GM18508 (cell line): ENCODE measurements at regions not wholly inside any gene's neighbourhood (a gene's known extent, or its start where the extent isn't known, plus 50 kb on each side); places are given as distances from the start of the nearest gene placed in this dataset.

Source experiments
- ATAC-seq: cut with Tn5 transposase; IDR thresholded peaks from one replicate; pipeline ENCODE4 v1.9.1; 2021; ENCODE audit warnings: moderate number of reproducible peaks; ENCODE audit not compliant: insufficient read depth, unreplicated experiment

DNA sequence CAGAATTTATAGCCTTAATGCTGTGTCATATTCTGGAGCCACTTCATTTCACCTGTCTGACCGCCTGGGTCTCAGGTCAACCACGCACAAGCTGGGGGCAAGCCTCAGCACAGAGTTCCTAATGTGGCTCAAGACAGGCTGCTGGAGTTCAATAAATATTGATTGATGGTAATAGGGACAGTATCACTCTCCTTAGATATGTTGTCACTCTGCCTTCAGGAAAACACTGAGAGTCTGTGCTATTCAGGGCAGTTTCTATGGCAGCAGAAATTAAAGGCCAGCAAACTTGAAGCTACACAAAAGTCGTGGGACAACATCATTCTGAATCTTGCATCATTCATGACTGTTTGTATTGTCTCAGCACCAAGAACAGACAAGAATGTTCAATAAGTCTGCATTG lies 696.1 kb downstream of the METTL4 start:
- ATAC-seq: no peak

DNA sequence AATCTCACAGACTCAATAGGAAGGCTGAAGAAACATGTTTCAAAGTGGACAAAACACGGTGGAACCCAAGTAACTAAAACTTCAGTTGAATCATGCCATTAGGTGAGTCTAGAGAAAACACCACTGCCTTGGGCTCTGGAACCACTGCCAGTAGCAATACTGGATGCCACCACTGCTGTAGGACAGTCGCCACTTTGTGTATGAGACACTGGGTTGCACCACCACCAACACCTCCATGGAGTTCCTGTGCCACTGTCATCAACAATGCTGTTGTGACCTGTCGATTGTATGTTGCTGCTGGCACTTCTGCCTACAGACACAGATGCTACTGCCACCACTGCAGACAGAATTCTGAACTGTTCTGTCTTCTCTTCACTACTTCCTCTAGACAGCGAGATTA lies 686.7 kb downstream of the METTL4 start:
- no peak for ATAC-seq

DNA sequence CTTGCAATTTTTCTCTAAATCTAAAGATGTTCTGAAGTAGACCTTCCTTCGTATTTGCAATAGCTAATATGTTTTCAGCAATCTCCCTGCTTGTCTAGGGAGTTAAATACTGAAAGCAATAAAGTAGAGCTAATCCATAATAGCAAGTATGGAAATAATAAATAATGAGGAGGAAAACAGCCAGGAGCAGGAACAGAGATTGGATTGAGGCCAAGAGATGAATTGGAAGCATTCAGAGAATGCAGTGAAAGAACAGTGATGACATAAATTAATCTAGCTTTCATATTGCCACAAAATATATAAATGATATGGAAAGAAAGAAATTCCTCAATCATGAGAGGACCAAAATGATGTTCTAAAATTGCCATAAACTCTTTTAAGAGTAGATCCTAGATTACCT lies 679.7 kb downstream of the METTL4 start:
- no peak for ATAC-seq

DNA sequence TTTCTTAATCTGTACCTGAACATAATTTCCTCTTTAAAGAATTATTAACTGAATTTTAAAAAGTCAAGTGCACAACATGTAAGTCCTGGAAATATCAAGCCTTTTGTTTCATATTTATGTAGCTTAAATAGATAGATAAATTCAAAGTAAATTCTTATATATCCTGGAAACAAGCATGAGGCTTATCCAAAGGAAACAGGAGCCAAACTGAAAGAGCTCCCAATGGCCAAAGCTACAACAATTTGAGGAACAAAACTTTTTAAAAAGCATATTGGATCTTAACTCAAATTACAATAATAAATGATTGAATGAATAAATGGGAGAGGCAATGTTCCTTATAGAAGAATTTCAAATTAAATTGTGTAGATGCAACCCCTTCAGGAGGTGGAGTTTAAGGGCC lies 679.1 kb downstream of the METTL4 start:
- no peak for ATAC-seq

DNA sequence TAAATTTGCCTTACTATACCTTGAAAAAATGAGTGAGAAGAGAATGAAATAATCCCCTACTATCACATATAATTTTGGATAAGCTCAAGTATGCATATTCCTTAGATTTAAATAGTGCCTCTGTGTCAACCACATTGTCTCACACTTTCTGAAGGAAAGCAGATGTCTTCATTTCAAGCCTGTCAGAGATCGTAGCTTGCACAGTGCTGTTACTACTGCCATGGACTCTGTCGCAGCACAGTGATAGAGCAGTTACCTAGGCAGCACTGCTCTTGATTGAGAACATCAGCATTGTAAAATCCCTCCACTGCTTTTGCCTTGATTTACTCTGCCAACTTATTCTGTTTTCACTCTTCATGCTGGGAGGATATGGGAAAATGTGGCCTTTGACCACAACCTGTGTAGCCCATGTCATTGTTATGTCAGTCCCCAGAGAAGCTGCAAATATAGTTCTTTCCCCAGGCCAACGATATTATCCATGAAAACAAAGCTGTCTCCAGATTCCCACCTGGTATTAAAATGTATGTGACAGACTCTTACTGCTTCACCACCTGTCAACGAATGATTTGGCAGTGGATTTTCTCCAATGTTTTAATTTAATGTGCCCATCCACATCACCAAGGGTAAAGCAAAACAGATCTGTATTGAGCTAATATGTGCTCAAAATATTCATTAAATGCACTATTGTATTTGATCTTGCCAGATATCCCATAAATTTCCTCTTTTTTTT lies 675.7 kb downstream of the METTL4 start:
- ATAC-seq: no peak

DNA sequence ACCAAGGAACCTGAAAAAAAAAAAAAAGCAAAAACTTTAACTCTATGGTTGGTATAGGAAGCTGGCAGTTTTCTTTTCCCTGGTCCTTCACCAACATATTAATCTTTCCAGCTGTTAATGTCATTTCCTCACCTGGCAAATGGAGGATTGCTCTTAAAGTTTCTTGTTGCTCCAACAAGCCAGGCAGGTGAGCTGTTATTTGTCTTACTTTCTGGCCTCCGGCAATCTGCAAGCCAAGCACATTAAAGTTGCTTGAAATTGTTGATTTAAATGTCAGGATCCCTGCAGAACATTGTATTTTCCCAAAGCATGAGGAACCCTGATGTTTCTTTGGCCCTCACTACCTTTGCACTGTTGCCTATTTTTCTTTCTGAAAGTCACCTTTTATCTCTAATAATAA lies 664.9 kb downstream of the METTL4 start:
- no peak for ATAC-seq

DNA sequence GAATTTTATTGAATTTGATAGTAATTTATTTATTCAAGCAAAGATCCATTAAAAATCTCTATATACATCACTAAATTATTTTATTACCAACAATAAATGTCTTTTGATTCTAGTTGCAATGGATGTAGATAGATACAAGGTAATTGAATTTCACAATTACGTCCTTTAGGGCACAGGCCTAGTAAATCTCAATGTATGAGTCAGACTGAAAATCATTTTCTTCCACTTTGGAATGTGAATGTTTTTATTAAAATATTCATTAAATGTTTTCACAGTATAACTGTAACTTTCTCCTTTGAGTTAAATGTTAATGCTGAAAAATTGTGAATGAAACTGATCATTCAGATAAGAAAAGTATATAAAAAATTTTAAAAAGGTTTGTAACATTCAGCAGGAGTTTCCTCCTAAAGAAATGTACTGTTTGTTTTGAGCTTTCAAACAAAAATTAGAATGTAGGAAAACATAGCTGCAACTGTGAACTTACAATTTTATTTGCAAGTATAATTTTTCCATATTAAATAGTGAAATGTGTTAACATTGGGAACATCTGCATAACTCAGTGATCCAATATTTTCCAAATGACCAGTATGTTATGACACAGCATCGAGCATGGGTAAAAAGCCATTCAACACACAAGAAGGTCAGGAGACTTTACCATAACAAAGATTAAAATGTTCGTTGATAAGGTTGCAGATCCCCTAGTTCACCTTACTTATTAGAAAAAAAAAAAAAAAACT lies 663.7 kb downstream of the METTL4 start:
- ATAC-seq: no peak

DNA sequence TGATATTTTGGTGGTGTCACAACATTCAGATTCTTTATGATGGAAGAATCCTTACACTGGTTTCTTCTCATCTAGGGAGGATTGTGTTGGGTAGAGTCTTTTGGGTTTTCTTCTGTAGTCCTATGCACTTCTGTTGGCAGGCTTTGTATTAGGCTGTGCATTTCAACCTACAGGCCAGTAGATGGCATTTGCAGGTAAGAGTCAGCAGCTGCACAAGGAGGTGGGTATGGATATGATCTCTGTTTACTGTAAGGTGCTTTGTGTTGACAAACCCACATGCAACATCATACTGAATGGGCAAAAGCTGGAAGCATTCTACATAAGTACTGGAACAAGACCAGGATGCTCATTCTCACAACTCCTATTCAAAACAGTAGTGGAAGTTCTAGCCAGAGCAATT lies 656.8 kb downstream of the METTL4 start:
- peak; percentile 78 for ATAC-seq

DNA sequence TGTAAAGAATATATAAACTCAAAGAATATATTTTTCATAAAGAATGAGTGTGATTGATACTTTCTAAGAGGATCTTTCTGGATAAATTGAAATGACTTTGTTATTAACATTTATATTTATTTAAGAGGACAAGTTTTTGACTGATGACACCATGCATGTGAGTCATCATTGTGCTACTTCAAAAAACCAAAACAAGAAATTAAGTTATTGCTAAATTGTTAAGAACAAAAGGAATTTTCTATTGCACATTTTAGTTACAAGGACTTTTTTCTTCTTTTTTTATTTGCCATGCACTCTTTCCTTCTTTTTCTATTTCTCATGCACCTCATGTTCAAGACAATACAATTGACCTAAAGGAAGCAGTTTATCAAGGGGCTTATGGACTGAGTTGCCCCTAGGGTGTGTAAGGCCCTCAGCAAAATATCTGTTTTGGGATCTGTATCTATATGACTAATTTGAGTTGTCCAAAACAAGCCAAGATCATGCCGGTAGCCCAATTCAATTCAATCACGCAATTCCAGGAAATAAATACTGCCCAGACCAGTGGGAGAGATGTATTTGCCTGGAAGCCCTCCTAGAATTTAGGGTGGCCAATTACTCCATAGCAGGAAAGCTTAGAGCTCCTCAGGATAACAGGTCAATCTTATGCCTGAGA lies 654.3 kb downstream of the METTL4 start:
- ATAC-seq: no peak

DNA sequence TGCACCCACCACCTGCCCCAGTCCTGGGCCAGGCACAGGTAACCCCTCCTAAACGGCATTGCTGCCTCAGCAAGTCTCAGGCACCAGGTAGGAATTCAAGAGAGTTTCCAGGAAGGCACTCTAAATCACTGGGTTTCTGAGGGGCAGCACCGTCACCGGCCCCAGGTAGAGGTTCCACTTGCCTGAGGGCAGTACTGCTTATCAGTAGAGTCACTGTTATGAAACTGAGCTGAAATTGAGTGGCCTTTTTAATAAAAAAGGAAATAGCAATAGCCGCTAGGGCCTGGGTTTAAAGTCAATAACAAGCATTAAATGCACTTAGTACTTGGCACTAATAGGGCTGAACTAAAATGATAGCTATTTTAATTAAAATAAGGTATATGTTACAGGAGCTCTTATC lies 653.7 kb downstream of the METTL4 start:
- no peak for ATAC-seq

DNA sequence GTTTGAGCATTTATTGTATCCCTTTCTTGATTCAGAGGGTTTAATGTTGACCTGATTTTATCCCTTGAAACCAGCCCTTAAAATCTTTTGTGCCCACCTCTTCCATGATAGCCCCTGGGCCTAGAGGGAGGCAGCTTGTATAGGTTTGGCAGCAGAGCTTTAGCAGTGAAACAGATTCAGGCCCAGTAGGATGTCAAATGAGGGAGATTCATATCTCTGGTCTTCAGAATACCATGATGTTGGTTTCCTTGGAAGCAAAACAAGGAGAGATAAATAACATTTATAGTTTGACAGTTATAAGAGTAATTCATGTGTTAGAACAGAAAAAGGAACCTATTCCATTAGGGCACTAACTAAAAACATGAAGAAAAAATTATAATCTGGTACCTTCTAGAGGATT lies 649.2 kb downstream of the METTL4 start:
- no peak for ATAC-seq

DNA sequence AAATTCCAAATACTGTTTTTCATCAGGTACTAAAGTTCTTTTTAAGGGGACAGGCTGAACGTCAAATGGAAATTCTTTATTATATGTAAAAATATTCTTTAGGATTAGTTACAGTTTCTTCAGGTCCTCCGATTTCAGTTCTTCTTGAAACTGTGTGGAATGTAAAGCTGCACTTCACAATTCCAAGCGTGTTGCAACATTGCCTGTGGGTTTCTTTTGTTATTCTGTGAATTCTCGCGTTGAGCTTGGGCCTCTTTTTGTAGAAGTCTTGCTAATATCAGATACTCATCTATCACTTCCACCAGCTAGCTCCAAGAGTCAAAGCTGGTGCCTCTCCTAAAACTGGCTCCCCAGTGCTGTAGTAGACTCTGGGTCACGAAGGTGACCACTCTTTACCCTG lies 642.6 kb downstream of the METTL4 start:
- no peak for ATAC-seq

DNA sequence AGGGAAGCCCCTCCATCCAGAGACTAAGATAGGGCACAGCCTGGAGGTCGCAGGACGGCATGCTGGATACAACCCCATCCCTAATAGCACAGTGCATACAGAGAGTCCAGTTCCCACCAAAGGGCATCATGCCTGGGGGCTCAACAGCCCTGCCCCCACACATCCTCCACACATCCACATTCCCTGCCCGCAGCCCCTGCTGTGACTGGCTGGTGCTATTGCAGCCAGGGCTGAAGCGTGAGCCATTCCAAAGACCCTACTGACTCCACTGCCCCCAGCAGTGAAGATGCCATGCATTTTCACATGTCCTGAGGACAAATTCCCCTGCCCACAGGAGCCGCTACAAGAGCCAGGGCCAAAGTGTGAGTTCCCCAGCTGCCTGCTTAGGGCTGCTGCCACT lies 641.6 kb downstream of the METTL4 start:
- no peak for ATAC-seq

DNA sequence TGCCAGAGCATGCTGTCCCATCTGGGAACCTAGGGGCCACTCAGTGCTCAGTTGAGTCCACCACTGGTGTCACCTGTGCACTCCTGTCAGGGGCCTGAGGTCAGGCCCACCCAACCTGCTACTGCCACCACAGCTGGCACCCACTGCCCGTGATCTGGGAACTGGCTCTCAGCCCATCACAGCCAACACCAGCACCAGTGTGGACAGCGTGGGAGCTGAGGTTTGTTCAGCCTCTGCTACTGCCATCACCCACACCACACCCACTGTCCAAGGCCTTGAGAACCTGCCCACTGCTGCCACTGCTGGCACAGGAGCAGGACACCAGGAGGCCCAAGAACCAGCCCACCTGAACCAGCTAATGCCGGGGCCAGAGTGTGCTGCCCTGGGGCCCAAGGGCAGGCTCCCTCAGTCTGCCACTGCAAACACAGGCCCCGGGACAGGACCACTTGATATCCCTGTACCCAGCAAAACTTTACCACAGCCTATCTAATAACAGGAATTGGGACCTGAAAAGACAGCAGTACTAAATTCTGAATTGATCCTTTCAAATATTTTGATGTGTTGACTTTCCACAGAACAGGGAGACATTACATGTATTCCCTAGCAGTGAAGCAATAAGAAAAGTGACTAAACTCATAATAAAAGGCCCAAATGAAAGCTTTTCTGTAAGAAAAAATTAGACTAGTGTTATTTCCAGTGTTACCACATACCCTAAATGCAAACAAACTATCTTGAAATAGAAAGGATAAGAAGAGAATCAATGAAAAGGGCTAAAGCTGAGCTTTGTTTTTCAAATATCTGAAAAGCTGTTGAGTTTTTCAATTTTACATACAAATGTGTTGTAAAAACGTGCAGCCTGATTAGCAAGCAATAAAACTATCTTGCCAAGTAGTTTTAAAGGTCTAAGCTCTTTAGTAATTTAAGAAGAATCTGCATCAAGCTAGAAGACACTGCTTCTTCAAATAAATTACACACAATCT lies 640.7 kb downstream of the METTL4 start:
- ATAC-seq: no peak

DNA sequence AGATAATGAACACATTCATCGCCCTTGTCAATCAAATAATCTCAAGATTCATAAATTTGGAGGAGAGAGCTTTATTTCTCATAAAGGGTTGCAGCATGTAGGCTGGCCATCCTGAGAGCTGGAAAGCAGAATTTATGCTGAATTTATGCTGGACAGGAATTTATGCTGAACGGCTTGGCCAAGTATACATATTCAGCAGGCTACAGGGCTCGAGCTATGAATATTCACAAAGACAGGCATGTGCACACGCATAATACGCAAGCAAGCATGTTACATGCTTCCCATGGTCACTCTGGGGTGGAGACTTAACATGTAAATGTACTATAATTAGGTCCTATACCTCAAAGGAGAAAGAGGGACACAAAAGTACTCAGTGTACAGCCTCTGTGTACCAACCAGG lies 618.8 kb downstream of the METTL4 start:
- ATAC-seq: no peak

DNA sequence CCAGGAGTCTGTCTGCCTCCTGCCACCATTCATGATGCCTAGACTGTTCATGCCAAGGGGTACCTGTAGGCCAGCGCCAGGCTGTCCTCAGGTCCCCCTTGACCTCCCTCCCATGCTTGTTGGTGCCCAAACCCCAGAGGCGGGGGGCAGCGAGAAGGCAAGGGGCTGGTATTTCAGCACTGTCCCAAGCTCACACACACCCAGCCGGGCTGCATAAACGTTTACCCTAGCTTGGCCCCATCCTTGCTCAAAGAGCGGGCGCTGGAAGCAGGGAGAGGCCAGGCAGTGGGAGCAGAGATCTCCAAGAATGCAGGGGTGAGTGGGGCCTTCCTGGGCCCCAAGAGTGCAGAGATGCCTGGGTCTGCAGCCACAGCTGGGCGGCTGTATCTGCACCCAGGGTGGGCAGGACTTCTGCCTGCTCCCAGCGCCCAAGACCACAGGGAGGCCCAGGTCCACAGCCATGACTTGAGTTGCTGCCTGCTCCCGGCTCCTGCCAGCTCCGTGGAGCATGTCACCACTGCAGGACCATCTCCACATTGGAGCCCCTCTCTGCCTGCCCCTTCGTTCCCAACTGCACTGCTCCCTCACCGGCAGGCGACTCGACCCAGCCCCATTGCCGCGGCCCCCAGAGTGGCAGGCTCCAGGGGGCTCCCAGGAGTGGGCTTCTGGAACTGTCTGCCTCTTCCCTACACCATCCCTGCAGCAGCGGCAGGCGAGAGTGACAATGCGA lies 616.6 kb downstream of the METTL4 start:
- no peak for ATAC-seq

DNA sequence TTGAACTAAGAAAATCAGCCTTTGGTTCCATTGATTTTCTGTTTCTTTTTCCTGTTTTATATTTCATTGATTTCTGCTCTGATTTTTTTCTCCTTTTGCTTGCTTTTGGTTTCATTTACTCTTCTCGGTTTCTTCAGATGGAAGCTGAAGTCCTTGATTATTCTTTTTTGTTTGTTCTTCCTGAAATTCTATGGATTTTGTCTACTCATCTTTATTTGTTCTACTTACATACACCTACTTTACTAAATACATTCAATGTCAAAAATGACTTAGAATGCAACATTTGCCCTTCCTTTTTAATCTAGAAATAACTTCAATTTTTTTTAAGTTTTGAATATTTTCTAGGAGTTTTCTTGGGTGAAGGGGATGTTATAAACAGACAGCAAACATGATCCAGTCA lies 612.5 kb downstream of the METTL4 start:
- no peak for ATAC-seq

DNA sequence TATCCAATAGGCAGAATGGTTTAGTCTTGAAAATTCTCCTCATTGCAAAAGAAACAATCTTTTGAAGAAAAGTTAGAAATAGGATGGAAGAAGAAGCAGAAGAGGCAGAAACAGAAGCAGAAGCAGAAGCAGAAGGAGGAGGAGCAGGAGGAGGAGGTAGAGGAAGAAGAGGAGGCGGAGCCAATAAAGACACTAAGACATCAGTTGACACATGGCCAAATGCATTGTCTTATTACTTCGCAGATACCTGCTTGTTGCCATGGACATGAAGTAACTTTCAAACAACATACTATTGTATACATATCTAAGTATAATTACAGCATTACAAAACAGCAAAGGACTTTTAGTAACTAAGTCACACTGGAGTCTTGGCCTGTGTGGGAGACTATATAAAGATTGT lies 606.3 kb downstream of the METTL4 start:
- ATAC-seq: no peak

DNA sequence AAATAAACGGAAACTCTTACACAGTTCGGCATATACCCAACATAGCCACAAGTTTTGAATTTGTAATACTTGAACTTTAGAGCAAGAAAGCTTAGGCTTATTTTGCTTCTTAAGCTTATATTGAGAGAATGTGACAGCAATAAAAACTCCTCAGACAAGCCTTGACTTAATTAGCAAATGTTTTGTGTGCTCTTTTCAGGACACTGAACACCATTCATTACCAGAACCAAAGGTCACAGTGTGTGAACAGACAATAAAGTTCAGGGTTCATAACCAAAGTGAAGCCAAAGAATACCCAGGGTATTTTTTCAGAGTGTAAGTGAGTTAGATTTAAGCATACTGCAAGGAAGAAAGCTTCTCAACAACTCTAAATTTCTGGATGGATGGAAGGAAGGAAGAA lies 605.8 kb downstream of the METTL4 start:
- ATAC-seq: no peak
